ENCODE measurements at regions not wholly inside any gene's neighbourhood (a gene's known extent, or its start where the extent isn't known, plus 50 kb on each side); places are given as distances from the start of the nearest gene placed in this dataset.

GRCh38 chr15:58249646-58250312, 111.6 kb downstream of the AQP9 start:
- TF ChIP-seq CTCF (IDR thresholded peaks at IDR 0.05; ENCODE audit: extremely low read depth, missing control alignments) = no peak
- DNase-seq (ENCODE audit: low spot score) = no peak

DNA sequence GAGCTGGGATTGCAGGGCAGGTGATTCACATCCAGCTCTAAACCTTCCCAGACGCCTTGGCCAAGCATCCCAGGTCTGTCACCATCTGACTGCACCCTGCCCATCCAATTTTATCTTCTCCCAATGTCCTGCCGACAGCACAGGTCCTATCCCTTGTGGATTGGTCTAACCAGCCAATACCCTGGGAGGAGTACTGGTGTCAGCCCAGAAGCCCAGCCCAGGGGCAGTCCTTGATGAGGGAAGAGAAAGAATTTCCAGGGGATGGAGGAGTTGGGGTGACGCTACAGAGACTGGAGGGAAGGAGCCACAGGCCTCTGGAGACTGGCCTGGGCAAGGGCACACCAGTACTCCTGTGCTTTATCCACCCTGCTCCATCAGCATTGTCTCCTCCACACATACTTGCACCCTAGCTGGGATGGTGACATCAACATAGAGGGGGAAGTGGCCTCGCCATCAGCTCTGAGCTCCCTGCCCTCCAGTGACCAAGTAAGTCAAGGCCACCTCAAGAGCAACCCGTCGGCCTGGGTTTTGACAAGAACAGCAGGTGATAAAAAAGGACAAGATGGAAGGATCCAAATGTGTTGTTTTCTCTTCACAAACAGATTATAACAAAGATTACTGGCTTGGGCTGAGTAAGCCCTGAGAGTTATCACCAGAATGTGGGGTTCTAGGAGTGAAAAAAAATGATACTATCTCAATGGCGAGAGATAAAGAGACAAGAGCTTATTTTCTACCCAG, 114.6 kb downstream of the AQP9 start:
- DNase-seq (ENCODE audit: low spot score) = no peak
- no peak for TF ChIP-seq CTCF (IDR thresholded peaks at IDR 0.05; ENCODE audit: extremely low read depth, missing control alignments)

- DNase-seq (ENCODE audit: low spot score) = no peak
- TF ChIP-seq CTCF (IDR thresholded peaks at IDR 0.05; ENCODE audit: extremely low read depth, missing control alignments) = no peak
Observed at GRCh38 chr15:58257776-58258325, 119.7 kb downstream of the AQP9 start.

DNA sequence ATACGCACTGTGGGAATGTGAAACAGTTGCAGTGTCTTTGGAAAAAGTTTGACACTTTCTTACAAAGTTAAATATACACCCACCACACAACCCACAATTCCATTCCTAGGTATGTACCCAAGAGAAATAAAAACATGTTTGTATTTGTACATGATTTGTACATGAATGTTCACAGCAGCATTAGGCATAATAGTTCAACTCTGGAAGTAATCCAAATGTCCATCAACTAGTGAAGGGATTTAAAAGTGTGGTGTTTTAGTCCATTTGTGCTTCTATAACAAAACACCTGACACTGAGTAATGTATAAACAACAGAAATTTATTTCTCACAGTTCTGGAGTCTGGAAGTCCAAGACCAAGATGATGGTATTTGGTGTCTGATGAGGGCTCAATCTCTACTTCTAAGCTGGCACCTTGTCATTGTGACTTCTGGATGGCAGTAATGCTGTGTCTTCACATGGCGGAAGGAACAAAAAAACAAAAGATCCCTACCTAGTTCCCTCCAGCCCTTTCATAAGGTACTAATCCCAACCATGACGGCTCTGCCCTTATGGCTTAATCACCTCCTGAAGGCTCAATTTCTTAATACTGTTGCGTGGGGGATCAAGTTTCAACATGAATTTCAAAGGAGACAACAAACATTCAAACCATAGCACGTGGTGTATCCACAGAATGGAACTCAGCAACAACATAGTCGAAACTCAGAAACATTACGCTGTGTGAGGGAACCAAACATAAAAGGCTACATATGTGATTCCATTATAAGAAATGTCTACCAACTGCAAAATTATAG, 120.5 kb downstream of the AQP9 start:
- no peak for TF ChIP-seq CTCF (IDR thresholded peaks at IDR 0.05; ENCODE audit: extremely low read depth, missing control alignments)
- no peak for DNase-seq (ENCODE audit: low spot score)

GRCh38 chr15:58260205-58260724, 122.1 kb downstream of the AQP9 start:
- no peak for DNase-seq (ENCODE audit: low spot score)
- TF ChIP-seq CTCF (IDR thresholded peaks at IDR 0.05; ENCODE audit: extremely low read depth, missing control alignments) = no peak

DNA sequence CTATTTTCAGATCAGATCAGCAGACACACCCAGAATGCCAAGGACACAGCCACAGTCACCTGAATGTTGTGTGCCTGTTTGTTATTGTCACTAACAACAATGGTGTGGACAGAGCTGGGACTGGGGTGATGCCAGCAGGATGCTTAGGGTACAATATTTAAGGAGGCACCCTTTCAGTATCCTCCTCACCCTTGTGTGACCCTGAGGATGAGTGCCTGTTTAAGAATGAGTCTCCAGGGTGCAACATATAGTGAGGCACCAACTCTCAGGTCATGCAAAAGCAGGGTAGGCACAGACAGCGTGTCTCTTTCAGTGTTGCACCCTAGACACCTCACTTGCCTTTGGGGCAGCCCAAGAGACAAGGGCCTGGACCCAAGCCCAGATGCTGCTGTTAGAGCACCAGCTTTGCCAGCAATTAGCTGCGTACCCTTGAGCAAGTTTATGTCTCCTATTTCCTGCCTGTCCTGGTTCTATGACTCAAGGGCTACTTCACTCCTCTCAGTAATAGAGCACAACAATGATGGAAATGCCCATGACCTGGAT, 122.6 kb downstream of the AQP9 start:
- TF ChIP-seq CTCF (IDR thresholded peaks at IDR 0.05; ENCODE audit: extremely low read depth, missing control alignments) = no peak
- no peak for DNase-seq (ENCODE audit: low spot score)
